Coronary artery (tissue), 2 donors: ENCODE measurements at regions not wholly inside any gene's neighbourhood (a gene's known extent, or its start where the extent isn't known, plus 50 kb on each side); places are given as distances from the start of the nearest gene placed in this dataset.

Experiments used
- DNase-seq: peaks from one replicate; pipeline ENCODE4 v3.0.0-alpha.2; 2017; ENCODE audit warnings: low spot score
- H3K27ac ChIP-seq, 2 donors: fragments of 200-600 bp; sonication (generic); one replicate each; pipeline ENCODE4 v1.5.1; 2016 to 2019
- H3K4me3 ChIP-seq: fragments of 200-600 bp; sonication (generic); 2 replicates; pipeline ENCODE4 v1.5.1; 2016; ENCODE audit warnings: mild to moderate bottlenecking, moderate library complexity
- CTCF ChIP-seq: fragments of 200-600 bp; sonication (generic); IDR thresholded peaks from one replicate; pipeline ENCODE4 v1.5.1; 2019; ENCODE audit warnings: antibody characterized with exemption

DNA sequence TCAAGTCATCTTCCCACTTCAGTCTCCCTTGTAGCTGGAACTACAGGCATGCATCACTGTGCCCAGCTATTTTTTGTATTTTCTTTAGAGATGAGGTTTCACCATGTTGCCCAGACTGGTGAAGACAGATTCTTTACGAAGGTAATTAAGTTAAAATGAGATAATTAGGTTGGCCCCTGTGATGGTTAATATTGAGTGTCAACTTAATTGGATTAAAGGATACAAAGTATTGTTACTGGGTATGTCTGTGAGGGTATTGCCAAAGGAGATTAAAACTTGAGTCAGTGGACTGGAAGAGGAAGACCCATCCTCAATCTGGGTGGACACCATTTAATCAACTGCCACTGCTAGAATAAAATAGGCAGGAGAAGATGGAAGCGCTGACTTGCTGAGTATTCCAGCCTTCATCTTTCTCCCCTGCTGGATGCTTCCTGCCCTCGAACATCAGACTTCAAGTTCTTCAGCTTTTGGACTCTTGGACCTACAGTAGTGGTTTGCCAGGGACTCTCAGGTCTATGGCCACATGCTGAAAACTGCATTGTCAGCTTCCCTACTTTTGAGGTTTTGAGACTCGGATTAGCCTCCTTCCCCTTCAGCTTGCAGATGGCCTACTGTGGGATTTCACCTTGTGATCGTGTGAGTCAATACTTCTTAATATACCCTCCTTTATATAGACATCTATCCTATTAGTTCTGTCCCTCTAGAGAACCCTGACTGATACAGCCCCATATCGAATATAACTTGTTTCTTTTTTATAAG lies 269.1 kb downstream of the TMX3 start:
- H3K4me3 ChIP-seq = no peak overlapping the region
- TF ChIP-seq CTCF = no peak
- H3K27ac ChIP-seq = no peak overlapping the region
- DNase-seq = no peak

DNA sequence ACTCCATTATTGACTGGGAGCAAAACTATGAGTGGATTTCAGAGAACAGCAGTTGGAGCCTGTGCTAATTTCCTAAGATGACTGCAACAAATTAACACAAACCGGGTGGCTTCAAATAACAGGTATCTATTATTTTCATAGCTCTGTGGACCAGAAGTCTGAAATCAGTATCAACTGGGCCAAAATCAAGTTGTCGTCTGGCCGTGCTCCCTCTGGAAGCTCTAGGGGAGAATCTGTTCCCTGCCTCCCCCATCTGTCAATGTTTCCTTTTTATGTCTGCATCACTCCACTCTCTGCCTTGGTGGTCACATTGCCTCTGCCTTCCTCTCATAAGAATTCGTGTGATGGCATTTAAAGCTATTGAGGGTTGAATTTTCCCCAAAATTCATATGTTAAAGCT lies 269.8 kb downstream of the TMX3 start:
- no peak for DNase-seq
- Histone ChIP-seq H3K27ac (no peak overlapping the region), H3K4me3 (no peak overlapping the region)
- TF ChIP-seq CTCF = no peak

GRCh38 chr18:68441241-68441640 lies 273.7 kb downstream of the TMX3 start:
- no peak for TF ChIP-seq CTCF
- no peak for DNase-seq
- H3K27ac ChIP-seq = no peak overlapping the region
- H3K4me3 ChIP-seq = no peak overlapping the region

GRCh38 chr18:68440433-68440832 lies 274.5 kb downstream of the TMX3 start:
- no peak for DNase-seq

GRCh38 chr18:68439642-68440041 lies 275.3 kb downstream of the TMX3 start:
- peak overlapping the region in 1 of 2 donors; percentile 11 for H3K27ac ChIP-seq
- no peak for TF ChIP-seq CTCF
- no peak overlapping the region for H3K4me3 ChIP-seq
- DNase-seq = no peak

More at GRCh38 chr18:68440433-68440832, 274.5 kb downstream of the TMX3 start:
- TF ChIP-seq CTCF = no peak
- no peak overlapping the region for H3K4me3 ChIP-seq
- no peak overlapping the region for H3K27ac ChIP-seq

DNA sequence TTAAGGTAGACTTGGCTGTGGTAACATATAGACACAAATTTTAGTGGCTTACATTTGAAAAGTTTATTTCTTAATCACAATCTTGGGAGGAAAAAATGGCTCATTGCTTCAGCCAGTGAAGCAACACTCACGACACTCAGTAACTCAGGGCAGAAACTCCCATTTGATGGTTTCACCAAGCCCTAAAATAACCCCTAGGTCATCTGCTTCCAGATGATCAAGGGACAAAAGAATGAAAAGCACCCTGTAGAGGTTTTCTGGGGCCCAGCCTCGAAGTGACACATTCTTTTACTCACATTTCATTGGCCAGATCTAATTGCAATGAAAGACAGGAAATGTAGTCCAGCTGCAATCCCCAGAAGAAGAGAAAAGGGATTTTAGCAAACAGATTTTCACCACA lies 275.9 kb downstream of the TMX3 start:
- no peak for TF ChIP-seq CTCF
- Histone ChIP-seq H3K4me3 (no peak overlapping the region), H3K27ac (peak overlapping the region in 1 of 2 donors; percentile 11)
- DNase-seq = no peak

GRCh38 chr18:68438536-68438935 lies 276.4 kb downstream of the TMX3 start:
- H3K27ac ChIP-seq = no peak overlapping the region
- DNase-seq = no peak
- no peak for TF ChIP-seq CTCF

More at GRCh38 chr18:68438536-68438935, 276.4 kb downstream of the TMX3 start:
- H3K4me3 ChIP-seq = no peak overlapping the region
